ENCODE measurements at regions not wholly inside any gene's neighbourhood (a gene's known extent, or its start where the extent isn't known, plus 50 kb on each side); places are given as distances from the start of the nearest gene placed in this dataset.

- TF ChIP-seq POLR2A (IDR thresholded peaks at IDR 0.05) (no peak), CTCF (IDR thresholded peaks at IDR 0.05) (no peak), POLR2AphosphoS5 (IDR thresholded peaks at IDR 0.05) (no peak)
Observed at GRCh38 chr20:51298141-51298749, 244.3 kb downstream of the NFATC2 start.
